GM19463 (cell line): ENCODE measurements at regions not wholly inside any gene's neighbourhood (a gene's known extent, or its start where the extent isn't known, plus 50 kb on each side); places are given as distances from the start of the nearest gene placed in this dataset.
"Not testable (repeated sequence)": the region's sequence is repeated elsewhere in the genome, so short reads cannot be mapped to it uniquely, and the experiment has no call there.

Source experiments
- ATAC-seq: cut with Tn5 transposase; IDR thresholded peaks from one replicate; pipeline ENCODE4 v1.9.1; 2021; ENCODE audit warnings: mild to moderate bottlenecking, moderate library complexity; ENCODE audit not compliant: unreplicated experiment

- ATAC-seq: no peak
These were observed 370.6 kb downstream of the CCSER2 start for GRCh38 chr10:84698989-84699388.

- no peak for ATAC-seq
These were observed 372.4 kb downstream of the CCSER2 start for GRCh38 chr10:84700668-84701369.

- ATAC-seq: no peak
These were observed 373.0 kb downstream of the CCSER2 start for GRCh38 chr10:84701370-84701720.

- ATAC-seq: no peak
These were observed 375.7 kb downstream of the CCSER2 start for GRCh38 chr10:84704101-84704500.

GRCh38 chr10:84706431-84706830 is 378.0 kb downstream of the CCSER2 start:
- ATAC-seq: no peak

GRCh38 chr10:84706875-84707274 is 378.5 kb downstream of the CCSER2 start:
- ATAC-seq: no peak

GRCh38 chr10:84715911-84716310 is 387.5 kb downstream of the CCSER2 start:
- ATAC-seq: peak; percentile 84

- ATAC-seq: no peak
These were observed 390.7 kb downstream of the CCSER2 start for GRCh38 chr10:84718877-84719616.

- ATAC-seq: no peak
These were observed 391.3 kb downstream of the CCSER2 start for GRCh38 chr10:84719687-84720086.

- ATAC-seq: no peak
These were observed 399.0 kb downstream of the CCSER2 start for GRCh38 chr10:84727398-84727797.

GRCh38 chr10:84739126-84739525 is 410.7 kb downstream of the CCSER2 start:
- not testable (repeated sequence) for ATAC-seq

GRCh38 chr10:84739641-84740040 is 411.3 kb downstream of the CCSER2 start:
- ATAC-seq: no peak

- ATAC-seq: no peak
These were observed 415.1 kb downstream of the CCSER2 start for GRCh38 chr10:84743483-84743882.

- ATAC-seq: no peak
These were observed 426.9 kb downstream of the CCSER2 start for GRCh38 chr10:84755311-84755710.

- not testable (repeated sequence) for ATAC-seq
These were observed 428.3 kb downstream of the CCSER2 start for GRCh38 chr10:84756653-84757052.

GRCh38 chr10:84761994-84762614 is 433.7 kb downstream of the CCSER2 start:
- not testable (repeated sequence) for ATAC-seq

- no peak for ATAC-seq
These were observed 434.5 kb downstream of the CCSER2 start for GRCh38 chr10:84762754-84763394.

GRCh38 chr10:84763965-84764364 is 435.6 kb downstream of the CCSER2 start:
- ATAC-seq: no peak

GRCh38 chr10:84765086-84765485 is 436.7 kb downstream of the CCSER2 start:
- no peak for ATAC-seq

- ATAC-seq: no peak
These were observed 437.3 kb downstream of the CCSER2 start for GRCh38 chr10:84765656-84766055.

GRCh38 chr10:84766923-84767322 is 438.5 kb downstream of the CCSER2 start:
- no peak for ATAC-seq

GRCh38 chr10:84768132-84768531 is 439.7 kb downstream of the CCSER2 start:
- no peak for ATAC-seq
